Vagina (tissue), 2 donors: ENCODE measurements at regions not wholly inside any gene's neighbourhood (a gene's known extent, or its start where the extent isn't known, plus 50 kb on each side); places are given as distances from the start of the nearest gene placed in this dataset.

Experiments used
- DNase-seq, 2 donors: peaks; one replicate each; pipeline ENCODE4 v3.0.0-alpha.2; 2017; ENCODE audit errors: extremely low spot score in 2 of 2
- H3K27ac ChIP-seq: fragments of 200-600 bp; sonication (generic); one replicate; pipeline ENCODE4 v1.5.1; 2019
- H3K27me3 ChIP-seq: fragments of 200-600 bp; sonication (generic); one replicate; pipeline ENCODE4 v1.5.1; 2019
- H3K36me3 ChIP-seq, 2 donors: fragments of 200-600 bp; sonication (generic); one replicate each; pipeline ENCODE4 v1.5.1; 2017 to 2019
- H3K4me1 ChIP-seq: fragments of 200-600 bp; sonication (generic); one replicate; pipeline ENCODE4 v1.5.1; 2019
- H3K4me3 ChIP-seq, 2 donors: fragments of 200-600 bp; sonication (generic); 1 replicate in 1 of 2; 2 replicates in 1 of 2; pipeline ENCODE4 v1.5.1; 2016 to 2019
- H3K9me3 ChIP-seq: fragments of 200-600 bp; sonication (generic); one replicate; pipeline ENCODE4 v1.5.1; 2019
- CTCF ChIP-seq, 3 experiments: fragments of 450-650 bp in 2 of 3; fragments of 200-600 bp in 1 of 3; sonication (generic) in 1 of 3; IDR thresholded peaks; one replicate each; pipeline ENCODE4 v1.5.1; 2017 to 2019; ENCODE audit warnings: antibody characterized with exemption in 3 of 3, mild to moderate bottlenecking in 2 of 3, moderate library complexity in 2 of 3
- POLR2A ChIP-seq, 2 donors: fragments of 450-650 bp; IDR thresholded peaks; one replicate each; pipeline ENCODE4 v1.6.1; 2017; ENCODE audit warnings: antibody characterized with exemption in 2 of 2, mild to moderate bottlenecking in 2 of 2, moderate library complexity in 2 of 2
- POLR2AphosphoS5 ChIP-seq, 2 donors: sonication (generic); formaldehyde crosslinking; IDR thresholded peaks; one replicate each; pipeline ENCODE4 v1.9.0; 2017; ENCODE audit warnings: antibody characterized with exemption in 2 of 2, mild to moderate bottlenecking in 2 of 2, low read depth in 1 of 2; ENCODE audit not compliant: insufficient read depth in 1 of 2
- intact Hi-C: fragments of 100-400 bp; cut with DNase I; formaldehyde crosslinking; loops from one replicate; pipeline ENCODE4 v1.15.1; 2023

- DNase-seq, result no peak
- Histone ChIP-seq H3K4me1 (no peaks in the 10 kb centered on the region), H3K4me3 (no peak overlapping the region), H3K27ac (no peak overlapping the region), H3K9me3 (no peaks in the 10 kb centered on the region), H3K27me3 (no peaks in the 10 kb centered on the region), H3K36me3 (no peaks in the 10 kb centered on the region)
- intact Hi-C loops, result no loop called here
- TF ChIP-seq POLR2AphosphoS5 (IDR thresholded peaks at IDR 0.05; ENCODE audit: insufficient read depth in 1 of 2, low read depth in 1 of 2) (no peak), POLR2A (IDR thresholded peaks at IDR 0.05) (no peak), CTCF (IDR thresholded peaks at IDR 0.05) (no peak)
Measured at GRCh38 chr2:223161873-223162458, 110.0 kb downstream of the KCNE4 start.

- TF ChIP-seq POLR2AphosphoS5 (IDR thresholded peaks at IDR 0.05; ENCODE audit: insufficient read depth in 1 of 2, low read depth in 1 of 2) (no peak), POLR2A (IDR thresholded peaks at IDR 0.05) (no peak), CTCF (IDR thresholded peaks at IDR 0.05) (no peak)
Measured at GRCh38 chr2:223165423-223166214, 113.6 kb downstream of the KCNE4 start.

GRCh38 chr2:223166215-223166493, 114.2 kb downstream of the KCNE4 start:
- Histone ChIP-seq H3K36me3 (no peaks in the 10 kb centered on the region), H3K27ac (no peak overlapping the region), H3K4me1 (no peaks in the 10 kb centered on the region), H3K4me3 (no peak overlapping the region), H3K9me3 (no peaks in the 10 kb centered on the region), H3K27me3 (no peaks in the 10 kb centered on the region)
- no peak for TF ChIP-seq POLR2AphosphoS5 (IDR thresholded peaks at IDR 0.05; ENCODE audit: insufficient read depth in 1 of 2, low read depth in 1 of 2)
- no peak for TF ChIP-seq CTCF (IDR thresholded peaks at IDR 0.05)
- no peak for TF ChIP-seq POLR2A (IDR thresholded peaks at IDR 0.05)
- intact Hi-C loops, result no loop called here
- DNase-seq, result no peak

More at GRCh38 chr2:223165423-223166214, 113.6 kb downstream of the KCNE4 start:
- no peak for DNase-seq
- H3K27me3 ChIP-seq, result no peaks in the 10 kb centered on the region
- no peak overlapping the region for H3K27ac ChIP-seq
- H3K4me3 ChIP-seq, result no peak overlapping the region
- no peaks in the 10 kb centered on the region for H3K4me1 ChIP-seq
- no peaks in the 10 kb centered on the region for H3K36me3 ChIP-seq
- intact Hi-C loops, result no loop called here
- no peaks in the 10 kb centered on the region for H3K9me3 ChIP-seq

- DNase-seq, result no peak
- intact Hi-C loops, result no loop called here
- no peak overlapping the region for H3K4me3 ChIP-seq
- no peaks in the 10 kb centered on the region for H3K36me3 ChIP-seq
- H3K4me1 ChIP-seq, result no peaks in the 10 kb centered on the region
- H3K9me3 ChIP-seq, result no peaks in the 10 kb centered on the region
- no peak overlapping the region for H3K27ac ChIP-seq
- H3K27me3 ChIP-seq, result no peaks in the 10 kb centered on the region
- no peak for TF ChIP-seq POLR2AphosphoS5 (IDR thresholded peaks at IDR 0.05; ENCODE audit: insufficient read depth in 1 of 2, low read depth in 1 of 2)
- no peak for TF ChIP-seq CTCF (IDR thresholded peaks at IDR 0.05)
- TF ChIP-seq POLR2A (IDR thresholded peaks at IDR 0.05), result no peak
Measured at GRCh38 chr2:223166983-223167650, 115.1 kb downstream of the KCNE4 start.
